NOMO-1 treated with dmso at 0.1 percent for 144 hours (cell line): ENCODE measurements at regions not wholly inside any gene's neighbourhood (a gene's known extent, or its start where the extent isn't known, plus 50 kb on each side); places are given as distances from the start of the nearest gene placed in this dataset.
"Not testable (repeated sequence)": the region's sequence is repeated elsewhere in the genome, so short reads cannot be mapped to it uniquely, and the experiment has no call there.

Source experiments
- DNase-seq: peaks from one replicate; lab custom pipeline; 2025; ENCODE audit not compliant: unreplicated experiment; lab: John Stamatoyannopoulos, UW

DNA sequence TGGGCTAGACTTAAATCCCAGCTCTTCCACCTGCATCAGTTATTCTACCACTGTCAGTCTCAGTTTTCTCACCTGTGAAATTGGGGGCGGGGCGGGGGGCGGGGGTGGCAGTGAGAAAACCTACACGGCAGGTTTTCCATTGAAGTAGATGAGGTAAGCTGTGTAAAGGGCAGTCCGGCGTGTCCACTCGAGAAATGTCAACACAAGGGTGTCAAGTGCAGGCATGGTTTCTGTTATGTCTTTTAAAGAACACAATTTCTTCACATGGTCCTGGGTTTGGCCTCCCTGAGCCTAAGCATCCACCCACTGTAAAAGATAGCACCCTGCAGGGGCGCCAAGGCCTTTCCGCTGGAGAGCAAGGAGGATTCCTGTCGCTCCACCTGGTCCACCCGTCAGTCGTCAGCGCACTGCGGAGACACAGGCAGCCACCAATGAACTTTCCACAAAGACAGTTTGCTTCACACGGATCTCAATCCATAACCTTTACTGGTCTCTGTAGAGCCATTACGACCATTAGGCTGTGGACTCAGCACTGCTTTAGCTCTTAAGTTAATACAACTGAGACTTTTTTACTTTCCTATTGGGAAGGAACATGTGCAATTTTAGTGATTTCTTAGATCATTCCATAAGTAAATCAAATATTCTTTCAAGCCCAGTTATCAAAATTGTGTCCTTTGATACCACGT is 99.5 kb upstream of the FOXB1 start:
- no peak for DNase-seq

DNA sequence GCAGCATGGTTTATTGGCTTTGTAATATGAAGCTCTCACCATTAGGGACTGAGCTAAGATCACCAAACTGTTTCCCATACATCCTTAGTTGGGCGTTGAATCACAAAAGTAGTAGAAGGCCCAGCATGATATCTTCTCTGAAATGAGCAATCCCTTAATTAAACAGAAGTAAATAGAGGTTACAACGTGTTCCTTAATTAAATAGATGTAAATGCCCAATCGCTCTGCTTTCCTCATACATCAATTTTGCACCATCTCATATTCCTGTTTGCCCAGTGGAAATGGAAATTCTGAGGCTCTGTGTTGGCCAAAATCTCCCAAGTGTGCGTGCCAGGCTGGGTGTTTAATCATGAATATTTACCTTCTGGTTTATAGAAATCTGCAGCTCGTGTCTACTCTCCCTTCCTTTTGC is 107.4 kb upstream of the FOXB1 start:
- no peak for DNase-seq

DNA sequence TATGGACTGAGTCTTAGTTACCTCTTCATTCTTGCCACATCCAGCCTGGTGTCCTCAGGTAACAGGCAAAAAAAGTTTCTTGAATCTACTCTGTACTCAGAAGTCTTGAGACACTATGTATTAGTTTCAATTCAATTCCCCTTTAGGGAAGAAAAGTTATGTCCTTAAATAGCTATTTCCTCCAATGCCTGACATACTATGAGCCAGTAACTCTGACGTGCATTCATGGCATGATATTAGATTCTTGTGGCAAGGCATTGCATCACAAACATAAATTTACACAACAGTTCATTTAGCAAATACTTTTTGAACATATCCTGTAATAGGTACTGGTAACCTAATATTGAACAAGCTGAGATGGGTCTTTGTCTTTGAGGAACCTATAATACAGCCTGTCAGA is 109.3 kb upstream of the FOXB1 start:
- DNase-seq = no peak

DNA sequence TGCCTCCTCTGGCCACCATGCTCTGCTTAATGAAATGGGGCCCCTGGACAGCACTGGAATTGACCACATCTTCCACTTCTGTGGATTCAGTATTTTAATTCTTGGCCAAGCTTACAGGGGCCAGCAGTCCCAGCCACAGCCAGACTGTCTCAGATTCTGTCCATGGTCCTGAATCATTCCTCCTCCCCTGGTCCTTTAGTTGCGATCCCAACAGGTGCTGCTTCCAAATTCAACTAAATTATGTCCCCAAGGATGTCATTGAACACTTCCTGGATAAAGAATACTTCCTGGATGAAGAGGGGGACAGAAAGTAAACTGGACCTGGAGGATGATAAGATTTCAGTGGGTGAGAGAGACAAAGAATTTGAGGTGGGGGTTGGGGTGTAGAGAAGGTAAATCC is 111.1 kb upstream of the FOXB1 start:
- no peak for DNase-seq

DNA sequence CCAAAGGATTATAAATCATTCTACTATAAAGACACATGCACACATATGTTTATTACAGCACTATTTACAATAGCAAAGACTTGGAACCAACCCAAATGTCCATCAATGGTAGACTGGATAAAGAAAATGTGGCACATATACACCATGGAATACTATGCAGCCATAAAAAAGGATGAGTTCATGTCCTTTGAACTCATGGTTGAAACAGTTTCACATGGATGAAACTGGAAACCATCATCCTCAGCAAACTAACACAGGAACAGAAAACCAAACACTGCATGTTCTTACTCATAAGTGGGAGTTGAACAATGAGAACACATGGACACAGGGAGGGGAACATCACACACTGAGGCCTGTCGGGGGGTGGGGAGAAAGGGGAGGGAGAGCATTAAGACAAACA is 116.2 kb upstream of the FOXB1 start:
- DNase-seq = not testable (repeated sequence)

DNA sequence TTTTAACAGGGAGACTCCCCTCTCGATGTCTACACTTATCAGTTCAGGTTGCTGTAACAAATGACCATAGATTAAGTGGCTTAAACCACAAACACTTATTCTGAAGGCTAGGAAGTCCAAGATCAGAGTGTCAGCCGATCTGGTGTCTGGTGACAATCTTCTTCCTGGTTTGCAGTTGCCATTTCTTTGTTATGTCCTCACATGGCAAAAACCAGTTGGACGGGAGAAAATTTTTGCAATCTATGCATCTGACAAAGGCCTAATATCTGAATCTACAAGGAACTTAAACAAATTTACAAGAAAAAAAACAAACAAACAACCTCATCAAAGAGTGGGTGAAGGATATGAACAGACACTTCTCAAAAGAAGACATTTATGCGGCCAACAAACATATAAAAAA is 116.9 kb upstream of the FOXB1 start:
- no peak for DNase-seq

DNA sequence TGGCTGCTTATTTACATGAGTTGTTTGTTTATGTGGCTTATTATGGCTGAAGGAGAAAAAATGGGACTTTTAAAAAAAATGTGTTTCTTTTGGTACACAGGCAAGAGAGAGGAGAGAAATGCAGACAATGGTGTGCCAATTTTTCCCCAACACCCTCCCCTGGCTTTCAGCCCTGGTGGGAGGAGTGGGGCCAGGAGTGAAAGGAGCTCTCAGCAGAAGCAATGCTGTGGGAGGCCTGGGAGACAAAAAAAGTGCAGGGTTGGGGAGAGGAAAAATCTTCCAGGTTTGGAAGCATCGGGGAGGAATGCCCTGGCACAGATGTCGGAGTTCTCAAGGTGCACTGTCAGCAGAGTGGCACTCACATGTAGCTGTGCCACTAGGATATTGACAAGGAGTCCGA is 117.7 kb upstream of the FOXB1 start:
- DNase-seq = no peak

DNA sequence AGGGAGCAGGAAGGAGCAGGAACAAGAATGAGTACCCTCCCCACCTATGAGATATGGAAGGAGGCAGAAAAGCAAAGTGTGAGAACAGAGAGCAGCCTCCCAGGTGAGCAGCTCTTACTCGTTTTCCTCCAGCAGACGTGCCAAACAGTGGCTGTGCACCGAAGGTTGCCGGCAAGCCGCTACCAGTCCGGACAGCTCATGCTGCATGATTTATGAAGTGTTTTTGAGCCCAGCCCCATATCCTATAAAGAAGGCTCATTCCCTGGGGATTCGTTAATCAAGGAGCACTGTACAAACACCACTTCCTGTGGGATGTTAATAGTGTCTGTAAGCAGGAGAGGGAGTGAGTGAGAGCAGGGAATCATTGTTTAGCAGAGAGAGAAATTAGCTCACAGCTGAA is 118.3 kb upstream of the FOXB1 start:
- no peak for DNase-seq

DNA sequence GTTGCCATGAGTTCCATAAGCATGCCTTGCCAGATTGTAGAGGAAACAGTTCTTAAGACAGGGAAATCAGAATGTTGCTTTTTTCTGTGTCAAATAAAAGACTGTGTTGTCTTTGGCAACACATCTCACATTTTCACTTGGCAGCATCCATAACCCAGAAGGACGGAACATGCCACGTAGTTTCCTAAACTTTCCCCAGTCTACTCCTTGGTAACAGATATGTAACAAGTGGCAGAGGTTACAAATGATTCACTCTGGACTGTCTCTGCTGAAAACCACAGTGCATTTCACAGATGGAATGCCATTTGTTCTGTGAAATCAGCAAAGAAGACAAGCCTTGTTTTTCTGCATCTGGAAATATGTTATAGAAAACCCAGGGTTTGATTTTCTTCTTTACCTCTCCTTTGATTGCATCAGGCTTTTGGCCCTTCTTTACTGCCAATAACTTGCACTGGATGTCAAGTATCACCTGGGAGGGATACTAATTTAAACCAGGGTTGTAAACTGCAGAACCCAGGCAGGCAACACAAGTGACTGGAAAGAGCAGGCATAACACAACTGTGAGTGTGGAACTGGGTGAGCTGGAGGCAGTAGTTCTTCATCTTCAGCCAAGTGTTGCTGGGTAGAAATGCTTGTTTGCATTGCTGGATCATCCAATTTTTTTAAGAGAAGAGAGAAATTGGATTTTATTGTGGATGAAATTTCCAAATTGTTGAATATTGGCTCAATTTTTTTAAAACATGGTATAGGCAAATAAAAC is 124.4 kb upstream of the FOXB1 start:
- DNase-seq = no peak

DNA sequence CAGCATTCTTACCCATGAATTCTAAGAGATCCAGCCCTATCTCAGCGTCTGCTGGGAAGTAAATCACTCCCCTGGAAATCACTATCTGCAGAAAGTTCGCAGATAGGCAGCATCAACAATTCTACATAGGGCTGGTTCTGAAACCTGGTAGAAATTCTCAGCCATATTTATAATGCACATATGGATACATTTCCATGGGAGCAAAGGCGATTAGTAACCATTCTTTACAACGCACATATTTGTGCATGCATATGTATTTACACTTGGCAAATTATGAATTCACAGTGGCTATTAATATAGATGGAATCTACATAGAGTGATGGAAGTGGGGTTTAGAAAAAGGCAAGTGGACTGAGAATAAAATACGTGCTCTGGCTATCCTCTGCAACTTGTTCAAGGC is 128.0 kb upstream of the FOXB1 start:
- DNase-seq = no peak

DNA sequence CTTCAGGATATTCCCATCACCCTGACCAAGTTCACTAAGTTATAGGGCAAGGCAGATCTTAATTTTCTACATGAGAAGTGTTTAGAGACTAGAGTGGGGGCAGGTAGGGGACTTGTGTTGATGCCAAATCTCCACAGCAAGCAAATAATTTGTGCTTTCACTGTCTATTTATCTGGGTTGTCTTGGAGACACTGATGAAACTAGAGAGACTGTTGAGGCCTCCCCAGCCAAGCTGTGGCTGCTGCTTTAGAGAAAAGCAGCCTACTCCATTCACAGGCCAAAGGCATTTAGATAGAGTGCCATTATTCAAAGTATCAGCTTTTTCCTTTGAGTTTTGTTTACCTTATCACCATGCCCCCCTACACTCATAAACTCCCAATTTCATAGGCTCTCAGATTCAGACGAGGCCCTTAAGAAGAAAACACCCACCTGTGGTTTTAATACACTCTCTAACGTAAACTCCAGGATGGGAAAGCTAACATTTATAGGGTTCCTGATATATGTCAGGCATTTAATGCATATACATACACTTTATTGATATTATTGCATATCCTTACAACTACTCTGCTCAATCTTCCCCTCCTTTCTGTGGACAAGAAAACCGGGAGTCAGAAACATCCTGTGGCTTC is 130.4 kb upstream of the FOXB1 start:
- DNase-seq = no peak

DNA sequence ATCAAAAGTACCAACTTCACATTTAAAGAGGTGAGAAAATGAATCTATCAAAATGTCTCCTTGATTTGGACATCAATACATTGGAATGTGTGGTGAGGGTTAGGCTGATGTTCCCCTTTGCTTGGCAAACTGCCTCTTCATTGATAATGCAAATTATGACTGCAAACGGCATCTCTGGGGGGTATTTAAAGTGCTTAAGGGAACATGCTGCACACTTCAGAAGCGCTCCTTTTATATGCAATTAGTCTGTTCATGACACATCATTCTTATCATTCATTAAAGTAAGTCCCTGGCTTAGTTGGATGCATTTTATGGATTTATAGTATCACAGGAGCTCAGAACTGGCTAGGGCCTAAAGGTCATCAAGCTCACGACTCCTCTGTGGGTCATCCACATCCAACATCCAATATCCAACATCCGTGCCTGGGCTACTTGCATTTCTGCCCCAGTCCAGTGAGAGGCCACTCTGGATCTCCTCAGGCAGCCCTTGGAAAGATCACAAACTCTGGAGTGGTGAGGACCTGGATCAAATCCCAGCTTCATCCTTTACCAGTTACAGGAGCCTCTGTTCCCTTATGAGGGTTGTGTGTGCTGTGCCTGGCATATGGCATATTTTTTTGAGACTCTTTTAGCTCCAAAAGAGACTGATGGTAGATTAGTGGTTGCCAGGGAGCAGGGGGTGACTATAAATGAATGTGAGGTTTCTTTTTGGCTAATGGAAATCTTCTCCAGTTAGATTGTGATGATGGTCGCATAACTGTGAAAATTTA is 136.8 kb upstream of the FOXB1 start:
- no peak for DNase-seq

DNA sequence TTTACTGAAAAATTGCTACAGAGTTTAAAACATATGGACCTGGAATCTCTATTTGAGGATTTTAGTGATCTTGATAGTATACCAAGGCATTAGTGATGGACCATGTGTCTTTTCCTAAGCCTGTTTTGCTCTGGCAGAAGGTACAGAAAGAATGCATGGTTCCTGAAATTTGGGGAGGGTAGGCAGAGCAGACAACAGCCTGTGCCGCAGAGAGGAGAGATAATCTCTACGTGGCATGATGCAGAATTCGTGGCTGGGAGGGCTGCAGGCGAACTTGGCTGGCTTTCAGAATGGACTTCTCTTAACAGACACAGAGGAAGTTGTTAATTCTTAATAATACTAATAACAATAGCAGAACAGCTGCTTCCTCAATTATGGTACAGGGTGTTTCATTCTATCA is 137.5 kb upstream of the FOXB1 start:
- DNase-seq = no peak

DNA sequence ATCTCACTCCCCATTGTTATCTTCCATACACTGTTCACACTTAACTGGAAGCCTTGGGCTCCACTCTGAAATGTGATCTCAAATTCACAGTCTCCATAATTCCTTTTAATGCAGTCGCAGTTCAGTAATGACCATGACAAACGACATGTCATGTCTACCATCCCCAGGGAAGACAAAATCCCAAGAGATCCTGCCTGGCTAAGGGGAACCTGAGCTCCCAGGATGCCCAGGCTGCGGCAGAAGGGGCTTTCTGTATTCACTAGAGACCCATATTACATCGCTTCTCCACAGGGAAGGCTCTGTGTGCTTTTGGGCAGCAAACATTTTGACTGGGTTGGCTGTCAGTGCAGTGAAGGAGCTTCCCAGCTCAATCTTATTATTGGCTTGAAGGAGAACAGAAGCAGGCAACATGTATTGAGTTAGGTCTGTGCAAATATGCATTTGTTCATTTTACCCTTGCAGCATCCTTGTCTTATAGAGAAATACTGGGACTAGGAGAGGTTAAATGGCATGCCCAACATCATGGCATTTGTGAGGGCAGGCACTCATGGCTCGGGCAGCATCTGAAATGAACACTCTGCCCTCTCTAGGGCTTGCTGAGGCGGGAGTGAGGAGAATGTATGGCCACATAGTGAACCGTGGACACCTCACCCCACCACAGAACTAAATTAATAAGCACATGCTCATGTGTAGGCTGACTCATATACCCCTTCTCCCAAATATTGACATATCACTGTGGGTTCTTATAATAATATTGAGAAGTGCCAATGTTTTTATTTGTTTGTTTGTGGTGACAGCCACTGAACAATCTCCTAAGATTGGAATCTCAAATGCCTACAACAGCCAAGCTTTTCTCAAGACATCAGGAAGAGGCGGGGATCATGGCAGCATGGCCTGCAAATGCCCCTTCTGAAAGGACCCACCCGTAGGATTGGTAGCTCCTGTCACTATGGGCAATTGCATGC is 141.6 kb upstream of the FOXB1 start:
- DNase-seq = no peak

DNA sequence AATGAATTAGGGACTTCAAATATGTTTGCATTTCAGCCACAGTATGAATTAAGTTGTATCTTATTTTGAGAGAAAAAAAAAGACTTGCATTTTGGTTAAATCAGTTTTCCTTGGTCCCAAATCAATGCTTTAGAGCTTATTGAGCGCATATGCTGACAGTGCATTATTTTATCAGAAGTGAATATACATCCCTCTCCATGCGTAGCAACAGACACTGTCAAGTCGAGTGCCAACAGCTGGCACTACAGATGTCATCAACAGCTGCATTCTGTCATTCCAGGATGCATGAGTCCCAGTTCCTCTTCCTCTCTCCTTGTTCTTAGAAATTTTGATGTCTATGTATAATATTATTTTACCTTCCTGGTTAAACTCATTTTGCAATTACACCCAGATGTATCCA is 156.1 kb upstream of the FOXB1 start:
- DNase-seq = no peak

DNA sequence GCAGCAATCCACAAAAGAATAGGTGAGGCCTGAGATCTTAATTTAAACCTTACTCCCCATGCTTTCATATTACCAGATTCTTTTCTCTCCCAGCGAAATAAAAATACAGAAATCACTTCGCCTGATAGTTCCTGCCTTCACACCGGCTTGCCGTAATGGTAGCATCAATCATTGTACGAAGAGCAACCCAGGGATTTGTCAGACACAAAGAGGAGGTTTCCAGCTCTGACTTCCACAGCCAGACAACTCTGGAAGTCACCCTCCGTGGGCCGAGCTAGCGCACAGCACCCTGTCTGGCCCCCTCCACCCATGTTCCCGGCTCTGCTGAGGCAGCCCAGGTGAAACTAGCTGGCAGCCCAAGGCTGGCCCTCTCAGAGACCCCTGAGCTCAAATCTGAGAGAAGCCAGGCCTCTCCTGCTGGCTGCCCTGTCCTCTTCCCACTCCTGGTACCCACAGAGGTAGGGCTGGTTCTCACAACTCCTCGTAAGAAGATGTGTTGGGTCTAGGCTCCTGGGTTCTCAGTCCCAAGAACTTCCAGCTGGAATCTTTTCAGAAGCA is 156.9 kb upstream of the BNIP2 start:
- DNase-seq = no peak

DNA sequence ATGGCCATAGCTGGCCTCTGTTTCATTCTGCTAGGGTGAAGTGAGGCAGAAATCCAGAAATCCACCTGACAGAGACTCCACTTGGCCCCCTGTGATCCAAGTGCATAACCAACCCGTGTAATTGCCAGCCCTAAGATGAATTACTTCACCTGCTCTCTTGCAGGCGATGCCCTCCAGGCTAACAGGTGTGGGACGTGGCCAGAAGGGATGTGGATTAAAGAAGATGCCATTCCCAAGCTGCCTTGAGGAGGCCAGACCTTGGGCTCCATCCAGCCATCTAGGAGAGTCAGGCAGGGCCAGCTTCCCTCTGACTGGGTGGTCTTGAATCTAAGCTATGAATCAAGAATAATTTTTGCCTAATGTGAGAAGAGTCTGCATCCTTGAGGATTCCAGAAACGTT is 154.5 kb upstream of the BNIP2 start:
- no peak for DNase-seq

DNA sequence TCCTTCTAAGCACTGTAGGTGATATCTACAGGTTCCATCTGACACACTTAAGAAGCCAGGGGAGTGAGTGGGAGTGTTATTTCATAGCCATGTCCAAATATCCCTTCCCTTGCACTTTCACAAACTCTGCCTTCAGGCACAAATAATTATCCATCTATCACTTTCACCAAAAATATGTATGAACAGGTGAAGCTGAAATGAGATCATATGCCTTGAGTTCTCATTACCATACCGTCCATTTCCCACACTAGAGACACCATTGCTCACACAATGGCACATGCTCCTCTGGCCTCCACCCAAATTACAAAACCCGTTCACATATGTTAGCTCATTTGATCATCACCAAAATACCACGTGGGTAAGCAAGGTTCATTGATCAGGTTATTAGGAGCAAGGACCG is 151.9 kb upstream of the BNIP2 start:
- DNase-seq = no peak

DNA sequence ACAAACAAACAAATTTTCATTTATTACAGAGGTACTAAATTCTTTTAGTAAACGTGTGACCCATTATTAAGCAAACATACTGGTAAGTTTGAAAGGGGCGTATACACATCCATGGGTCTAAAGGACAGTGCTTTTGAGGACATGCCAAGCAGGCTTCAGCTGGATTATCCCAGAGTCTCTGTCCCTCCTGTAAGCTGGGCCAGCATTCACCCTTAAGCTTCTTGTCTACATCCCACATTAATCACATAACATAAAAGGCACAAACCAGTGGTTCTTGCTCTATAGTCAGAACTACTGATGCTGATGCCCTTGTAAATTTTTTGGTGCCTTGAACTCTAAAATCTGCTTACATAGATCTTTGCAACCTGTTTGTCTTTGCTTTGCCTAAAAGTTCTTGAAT is 150.8 kb upstream of the BNIP2 start:
- no peak for DNase-seq

DNA sequence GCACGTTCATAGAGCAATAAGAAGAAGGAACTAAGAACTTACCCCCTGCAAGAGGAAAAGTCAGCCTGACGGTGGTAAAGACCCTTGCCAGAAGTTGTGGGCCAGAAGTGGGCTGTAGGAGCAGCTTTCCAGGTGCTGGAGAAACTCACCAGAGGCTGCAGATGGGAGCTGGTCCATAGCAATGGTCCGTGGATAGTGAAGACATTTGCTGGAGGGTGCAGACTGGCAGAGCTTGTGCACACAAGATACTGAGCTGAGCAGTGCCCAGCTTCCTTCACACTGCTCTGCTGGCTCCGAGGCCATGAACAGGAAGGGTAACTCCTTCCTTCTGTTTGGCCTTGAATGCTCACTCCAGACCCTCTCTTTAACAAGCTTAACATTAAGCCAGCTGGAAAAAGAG is 149.8 kb upstream of the BNIP2 start:
- no peak for DNase-seq
